Nucleus accumbens (tissue), 56 donors: ENCODE measurements at regions not wholly inside any gene's neighbourhood (a gene's known extent, or its start where the extent isn't known, plus 50 kb on each side); places are given as distances from the start of the nearest gene placed in this dataset.

Experiments
- DNase-seq, 56 donors: peaks; one replicate each; lab custom pipeline; 2025; lab: John Stamatoyannopoulos, UW

- DNase-seq = peak in 13 of 56 donors; percentile 2 to 58 (median 30)
Measured at GRCh38 chr9:87346061-87346665, 151.5 kb upstream of the DAPK1 start.

GRCh38 chr9:87350915-87351314, 146.8 kb upstream of the DAPK1 start:
- DNase-seq = no peak

GRCh38 chr9:87353301-87353700, 144.4 kb upstream of the DAPK1 start:
- no peak for DNase-seq

GRCh38 chr9:87354147-87354546, 143.5 kb upstream of the DAPK1 start:
- no peak for DNase-seq

- DNase-seq = no peak
Measured at GRCh38 chr9:87357600-87357999, 140.1 kb upstream of the DAPK1 start.

GRCh38 chr9:87359264-87359663, 138.4 kb upstream of the DAPK1 start:
- DNase-seq = no peak

GRCh38 chr9:87359958-87360601, 137.6 kb upstream of the DAPK1 start:
- no peak for DNase-seq

GRCh38 chr9:87370049-87370685, 127.5 kb upstream of the DAPK1 start:
- DNase-seq = no peak

- no peak for DNase-seq
Measured at GRCh38 chr9:87371795-87372355, 125.8 kb upstream of the DAPK1 start.

- DNase-seq = no peak
Measured at GRCh38 chr9:87372356-87372851, 125.3 kb upstream of the DAPK1 start.

GRCh38 chr9:87374023-87374919, 123.4 kb upstream of the DAPK1 start:
- peak in 7 of 56 donors; percentile 1 to 32 (median 12) for DNase-seq

GRCh38 chr9:87375397-87376073, 122.1 kb upstream of the DAPK1 start:
- no peak for DNase-seq

GRCh38 chr9:87378676-87379075, 119.0 kb upstream of the DAPK1 start:
- DNase-seq = no peak

GRCh38 chr9:87379300-87379699, 118.4 kb upstream of the DAPK1 start:
- no peak for DNase-seq

- DNase-seq = no peak
Measured at GRCh38 chr9:87381050-87381711, 116.5 kb upstream of the DAPK1 start.

- DNase-seq = no peak
Measured at GRCh38 chr9:87381746-87382145, 115.9 kb upstream of the DAPK1 start.

- no peak for DNase-seq
Measured at GRCh38 chr9:87382900-87383299, 114.8 kb upstream of the DAPK1 start.

- DNase-seq = no peak
Measured at GRCh38 chr9:87383344-87384150, 114.1 kb upstream of the DAPK1 start.
